Esophagus squamous epithelium (tissue), 4 donors: ENCODE measurements at regions not wholly inside any gene's neighbourhood (a gene's known extent, or its start where the extent isn't known, plus 50 kb on each side); places are given as distances from the start of the nearest gene placed in this dataset.

Experiments used
- CTCF ChIP-seq, 6 experiments: fragments of 450-650 bp in 4 of 6; fragments of 200-600 bp in 2 of 6; sonication (generic) in 2 of 6; IDR thresholded peaks; one replicate each; pipeline ENCODE4 v1.5.1; 2016 to 2019; ENCODE audit warnings: antibody characterized with exemption in 6 of 6, mild to moderate bottlenecking in 4 of 6, moderate library complexity in 4 of 6
- POLR2A ChIP-seq, 4 donors: fragments of 450-650 bp; IDR thresholded peaks; one replicate each; pipeline ENCODE4 v1.6.1; 2017; ENCODE audit warnings: antibody characterized with exemption in 4 of 4, mild to moderate bottlenecking in 4 of 4, moderate library complexity in 3 of 4

GRCh38 chr5:62083661-62084060, 222.3 kb upstream of the KIF2A start:
- TF ChIP-seq CTCF (IDR thresholded peaks at IDR 0.05) (no peak), POLR2A (IDR thresholded peaks at IDR 0.05) (no peak)
